ENCODE measurements at regions not wholly inside any gene's neighbourhood (a gene's known extent, or its start where the extent isn't known, plus 50 kb on each side); places are given as distances from the start of the nearest gene placed in this dataset.

DNA sequence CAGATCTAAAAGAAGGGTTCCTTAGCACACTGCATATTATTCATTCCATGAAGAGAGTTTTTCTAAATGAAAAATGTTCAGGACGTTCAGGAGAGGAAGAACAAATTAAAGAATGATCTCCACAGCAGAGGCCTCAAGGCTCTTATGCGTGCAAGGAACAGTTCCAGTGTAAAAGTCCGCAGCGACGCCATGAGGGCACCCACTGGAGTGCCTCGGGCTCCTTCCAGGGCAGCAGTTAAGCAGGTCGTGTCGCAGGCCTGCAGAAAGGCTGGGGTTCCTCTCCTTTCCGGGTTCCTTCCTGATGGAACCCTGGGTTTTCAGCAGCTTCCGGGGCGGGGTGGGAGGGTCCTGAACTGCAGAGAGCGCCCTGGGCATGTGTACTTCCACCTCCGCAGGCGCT, 87.1 kb upstream of the SELENOP start:
- POLR2A ChIA-PET: interaction anchor here (1.2 kb wide), 1 partner anchor 87 kb away, joined by 3 read pairs; the partner anchor contains the start of gene SELENOP
- H3K27me3 Mint-ChIP-seq (ENCODE audit: insufficient read depth, unreplicated experiment): no peaks in the 10 kb centered on the region
- no peak overlapping the region for H3K27ac Mint-ChIP-seq (ENCODE audit: low read depth, unreplicated experiment)
- CTCF ChIA-PET: interaction anchor here (0.8 to 1.9 kb wide), 2 partner anchors 9 to 133 kb away, joined by 3 to 4 read pairs; no protein-coding TSS in a partner anchor
- no peak for DNase-seq (ENCODE audit: unreplicated experiment)
- H3K36me3 Mint-ChIP-seq (ENCODE audit: insufficient read depth, unreplicated experiment): no peaks in the 10 kb centered on the region
- TF ChIP-seq, protein P1, sequence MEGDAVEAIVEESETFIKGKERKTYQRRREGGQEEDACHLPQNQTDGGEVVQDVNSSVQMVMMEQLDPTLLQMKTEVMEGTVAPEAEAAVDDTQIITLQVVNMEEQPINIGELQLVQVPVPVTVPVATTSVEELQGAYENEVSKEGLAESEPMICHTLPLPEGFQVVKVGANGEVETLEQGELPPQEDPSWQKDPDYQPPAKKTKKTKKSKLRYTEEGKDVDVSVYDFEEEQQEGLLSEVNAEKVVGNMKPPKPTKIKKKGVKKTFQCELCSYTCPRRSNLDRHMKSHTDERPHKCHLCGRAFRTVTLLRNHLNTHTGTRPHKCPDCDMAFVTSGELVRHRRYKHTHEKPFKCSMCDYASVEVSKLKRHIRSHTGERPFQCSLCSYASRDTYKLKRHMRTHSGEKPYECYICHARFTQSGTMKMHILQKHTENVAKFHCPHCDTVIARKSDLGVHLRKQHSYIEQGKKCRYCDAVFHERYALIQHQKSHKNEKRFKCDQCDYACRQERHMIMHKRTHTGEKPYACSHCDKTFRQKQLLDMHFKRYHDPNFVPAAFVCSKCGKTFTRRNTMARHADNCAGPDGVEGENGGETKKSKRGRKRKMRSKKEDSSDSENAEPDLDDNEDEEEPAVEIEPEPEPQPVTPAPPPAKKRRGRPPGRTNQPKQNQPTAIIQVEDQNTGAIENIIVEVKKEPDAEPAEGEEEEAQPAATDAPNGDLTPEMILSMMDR (IDR thresholded peaks at IDR 0.05; ENCODE audit: unreplicated experiment): no peak
- no peaks in the 10 kb centered on the region for H3K9me3 Mint-ChIP-seq (ENCODE audit: unreplicated experiment)
- no peak overlapping the region for H3K4me3 Mint-ChIP-seq (ENCODE audit: unreplicated experiment)
- BruUV-seq (replicated peaks): no TSS peak
- intact Hi-C loops (cut with micrococcal nuclease): no loop called here
- no peaks in the 10 kb centered on the region for H3K4me1 Mint-ChIP-seq (ENCODE audit: insufficient read depth, unreplicated experiment)

DNA sequence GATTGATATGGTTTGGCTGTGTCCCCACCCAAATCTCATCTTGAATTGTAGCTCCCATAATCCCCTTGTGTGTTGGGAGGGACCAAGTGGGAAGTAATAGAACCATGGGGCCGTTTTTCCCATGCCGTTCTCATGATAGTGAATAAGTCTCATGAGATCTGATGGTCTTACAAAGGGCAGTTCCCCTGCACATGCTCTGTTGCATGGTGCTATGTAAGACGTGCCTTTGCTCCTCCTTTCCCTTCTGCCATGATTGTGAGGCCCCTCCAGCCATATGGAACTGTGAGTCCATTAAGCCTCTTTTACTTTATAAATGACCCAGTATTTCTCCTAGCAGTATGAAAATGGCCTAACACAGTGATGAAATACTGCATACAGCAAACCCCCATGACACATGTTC, 84.8 kb upstream of the SELENOP start:
- H3K36me3 Mint-ChIP-seq (ENCODE audit: insufficient read depth, unreplicated experiment): no peaks in the 10 kb centered on the region
- H3K27me3 Mint-ChIP-seq (ENCODE audit: insufficient read depth, unreplicated experiment): no peaks in the 10 kb centered on the region
- CTCF ChIA-PET: interaction anchor here (0.6 to 1.5 kb wide), 3 partner anchors 13 to 1041 kb away, joined by 3 to 7 read pairs (median 5); no protein-coding TSS in a partner anchor
- no TSS peak for BruUV-seq (replicated peaks)
- intact Hi-C loops (cut with micrococcal nuclease): no loop called here
- H3K27ac Mint-ChIP-seq (ENCODE audit: low read depth, unreplicated experiment): no peak overlapping the region
- POLR2A ChIA-PET: no interaction called here
- no peak overlapping the region for H3K4me3 Mint-ChIP-seq (ENCODE audit: unreplicated experiment)
- H3K9me3 Mint-ChIP-seq (ENCODE audit: unreplicated experiment): no peaks in the 10 kb centered on the region
- TF ChIP-seq, protein P1 (IDR thresholded peaks at IDR 0.05; ENCODE audit: unreplicated experiment): no peak
- no peak for DNase-seq (ENCODE audit: unreplicated experiment)
- no peaks in the 10 kb centered on the region for H3K4me1 Mint-ChIP-seq (ENCODE audit: insufficient read depth, unreplicated experiment)

DNA sequence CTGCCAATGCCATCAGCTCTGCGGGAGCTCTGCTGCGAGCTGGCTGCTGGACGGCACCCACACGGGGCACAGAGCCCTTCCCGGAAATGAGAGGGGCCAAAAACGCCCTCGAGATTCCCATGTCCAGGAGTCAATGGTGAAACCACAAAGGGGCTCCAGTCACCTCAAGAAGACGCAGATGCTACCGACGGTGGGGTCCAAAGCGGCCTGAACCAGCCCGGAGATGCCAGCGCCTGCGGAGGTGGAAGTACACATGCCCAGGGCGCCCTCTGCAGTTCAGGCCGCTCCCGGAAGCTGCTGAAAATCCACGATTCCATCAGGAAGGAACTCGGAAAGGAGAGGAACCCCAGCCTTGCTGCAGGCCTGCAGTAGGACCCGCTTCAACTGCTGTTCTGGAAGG, 82.4 kb upstream of the SELENOP start:
- Mint-ChIP-seq H3K27me3 (ENCODE audit: insufficient read depth, unreplicated experiment) (no peaks in the 10 kb centered on the region), H3K4me3 (ENCODE audit: unreplicated experiment) (no peak overlapping the region), H3K36me3 (ENCODE audit: insufficient read depth, unreplicated experiment) (no peaks in the 10 kb centered on the region), H3K27ac (ENCODE audit: low read depth, unreplicated experiment) (no peak overlapping the region), H3K9me3 (ENCODE audit: unreplicated experiment) (no peaks in the 10 kb centered on the region), H3K4me1 (ENCODE audit: insufficient read depth, unreplicated experiment) (no peaks in the 10 kb centered on the region)
- BruUV-seq (replicated peaks): no TSS peak
- intact Hi-C loops (cut with micrococcal nuclease): no loop called here
- TF ChIP-seq, protein P1 (IDR thresholded peaks at IDR 0.05; ENCODE audit: unreplicated experiment): no peak
- no peak for DNase-seq (ENCODE audit: unreplicated experiment)
- POLR2A ChIA-PET: no interaction called here
- CTCF ChIA-PET: interaction anchor here (0.6 kb wide), 1 partner anchor 222 kb away, joined by 3 read pairs; no protein-coding TSS in a partner anchor

DNA sequence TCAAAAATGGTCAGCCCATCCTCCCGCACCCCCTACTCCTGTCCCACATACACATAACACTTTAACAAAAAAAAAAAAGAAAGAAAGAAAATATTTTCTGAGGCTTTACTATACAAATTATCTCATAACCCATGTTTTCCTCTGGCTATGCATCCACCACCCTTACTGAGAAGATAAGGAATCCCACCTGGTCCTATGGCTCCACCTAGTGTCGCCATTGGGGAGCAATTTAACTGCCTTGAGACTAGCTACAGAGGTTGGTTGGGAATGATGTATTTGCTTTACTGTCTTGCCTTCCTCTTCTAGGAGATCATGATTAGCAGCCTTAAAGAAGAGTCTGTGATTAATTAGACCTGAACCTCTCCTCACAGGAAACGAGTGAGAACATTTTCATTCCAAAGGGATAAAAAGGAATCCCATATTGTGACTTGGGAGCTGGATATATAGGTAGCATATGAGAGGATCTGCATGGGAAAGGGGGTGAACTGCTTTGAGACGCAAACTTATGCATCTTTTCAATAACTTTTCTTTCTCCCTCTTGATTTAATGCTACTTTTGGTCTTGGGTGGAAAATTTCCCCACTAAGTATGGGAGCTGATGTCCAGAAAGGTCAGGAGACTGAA, 77.7 kb upstream of the SELENOP start:
- intact Hi-C loops (cut with micrococcal nuclease): loop anchor here (1.0 to 10.0 kb wide), 8 partner anchors 117 to 1033 kb away; partner anchors contain the start of gene GHR
- Mint-ChIP-seq H3K36me3 (ENCODE audit: insufficient read depth, unreplicated experiment) (no peaks in the 10 kb centered on the region), H3K4me1 (ENCODE audit: insufficient read depth, unreplicated experiment) (no peaks in the 10 kb centered on the region), H3K4me3 (ENCODE audit: unreplicated experiment) (no peak overlapping the region), H3K27ac (ENCODE audit: low read depth, unreplicated experiment) (no peak overlapping the region), H3K27me3 (ENCODE audit: insufficient read depth, unreplicated experiment) (no peaks in the 10 kb centered on the region), H3K9me3 (ENCODE audit: unreplicated experiment) (no peaks in the 10 kb centered on the region)
- no TSS peak for BruUV-seq (replicated peaks)
- peak; percentile 88 for DNase-seq (ENCODE audit: unreplicated experiment)
- ChIA-PET CTCF (interaction anchor here (0.6 to 5.1 kb wide), 64 partner anchors 9 to 1234 kb away, joined by 3 to 37 read pairs (median 5); partner anchors contain the start of genes GHR and SELENOP), POLR2A (interaction anchor here (0.6 to 5.5 kb wide), 10 partner anchors 13 to 623 kb away, joined by 3 to 48 read pairs (median 3); partner anchors contain the start of gene SELENOP)
- TF ChIP-seq, protein P1 (IDR thresholded peaks at IDR 0.05; ENCODE audit: unreplicated experiment): peak; percentile 85
